Neuronal stem cell (in vitro differentiated cells): ENCODE measurements at regions not wholly inside any gene's neighbourhood (a gene's known extent, or its start where the extent isn't known, plus 50 kb on each side); places are given as distances from the start of the nearest gene placed in this dataset.

ENCODE experiments used
- DNase-seq: peaks from one replicate; pipeline ENCODE4 v3.0.0-alpha.2; 2013; ENCODE audit warnings: low spot score
- H2AFZ ChIP-seq: one replicate; pipeline ENCODE4 v1.6.1; 2013; ENCODE audit warnings: mild to moderate bottlenecking, low read length, inconsistent platforms
- H2AK5ac ChIP-seq: 2 replicates; pipeline ENCODE4 v1.6.1; 2013; ENCODE audit warnings: low read depth, mild to moderate bottlenecking, inconsistent platforms, low read length, moderate library complexity, mixed read lengths
- H2BK120ac ChIP-seq: 2 replicates; pipeline ENCODE4 v1.6.1; 2013; ENCODE audit warnings: low read depth, mild to moderate bottlenecking, inconsistent platforms, low read length, moderate library complexity, mixed read lengths
- H2BK12ac ChIP-seq: one replicate; pipeline ENCODE4 v1.6.1; 2013; ENCODE audit warnings: low read length, inconsistent platforms
- H2BK15ac ChIP-seq: 2 replicates; pipeline ENCODE4 v1.6.1; 2013; ENCODE audit warnings: mild to moderate bottlenecking, low read length, inconsistent platforms, mixed read lengths
- H2BK5ac ChIP-seq: one replicate; pipeline ENCODE4 v1.6.1; 2013; ENCODE audit warnings: inconsistent platforms, mild to moderate bottlenecking, low read length, moderate library complexity
- H3K14ac ChIP-seq: one replicate; pipeline ENCODE4 v1.6.1; 2013; ENCODE audit warnings: low read length, inconsistent platforms
- H3K18ac ChIP-seq: 2 replicates; pipeline ENCODE4 v1.6.1; 2013; ENCODE audit warnings: low read length, inconsistent platforms
- H3K23ac ChIP-seq: 2 replicates; pipeline ENCODE4 v1.6.1; 2013; ENCODE audit warnings: low read depth, mild to moderate bottlenecking, mixed read lengths, low read length, inconsistent platforms; ENCODE audit not compliant: poor library complexity
- H3K27ac ChIP-seq: replicated peaks from 3 replicates; pipeline ENCODE4 v1.5.1; 2013; ENCODE audit warnings: low read length, inconsistent platforms
- H3K27me3 ChIP-seq, 3 experiments: 2 replicates each; pipeline ENCODE4 v1.6.1; 2013; ENCODE audit warnings: low read length in 3 of 3, mild to moderate bottlenecking in 2 of 3, inconsistent platforms in 1 of 3, low read depth in 1 of 3, mixed read lengths in 1 of 3, moderate library complexity in 1 of 3; ENCODE audit not compliant: control insufficient read depth in 3 of 3, insufficient read depth in 3 of 3
- H3K36me3 ChIP-seq, 2 donors: replicated peaks in 1 of 2; 2 replicates each; pipeline ENCODE4 v1.6.1; 2013; ENCODE audit warnings: low read length in 2 of 2; ENCODE audit not compliant: control insufficient read depth in 2 of 2, insufficient read depth in 2 of 2
- H3K4ac ChIP-seq: 2 replicates; pipeline ENCODE4 v1.6.1; 2013; ENCODE audit warnings: inconsistent platforms, mild to moderate bottlenecking, low read length, moderate library complexity
- H3K4me1 ChIP-seq, 2 donors: 1 replicate in 1 of 2; 2 replicates in 1 of 2; pipeline ENCODE4 v1.6.1; 2013; ENCODE audit warnings: low read length in 2 of 2, low read depth in 1 of 2; ENCODE audit not compliant: control insufficient read depth in 2 of 2, insufficient read depth in 1 of 2
- H3K4me2 ChIP-seq: one replicate; pipeline ENCODE4 v1.6.1; 2013; ENCODE audit warnings: mild to moderate bottlenecking, low read length, inconsistent platforms; ENCODE audit not compliant: insufficient read depth, poor library complexity, severe bottlenecking
- H3K4me3 ChIP-seq, 2 donors: 2 replicates each; pipeline ENCODE4 v1.5.1; 2013; ENCODE audit warnings: low read length in 2 of 2, mild to moderate bottlenecking in 2 of 2, inconsistent platforms in 1 of 2, moderate library complexity in 1 of 2
- H3K79me1 ChIP-seq: one replicate; pipeline ENCODE4 v1.6.1; 2013; ENCODE audit warnings: low read depth, mild to moderate bottlenecking, inconsistent platforms, low read length, moderate library complexity
- H3K9ac ChIP-seq: one replicate; pipeline ENCODE4 v1.6.1; 2013; ENCODE audit warnings: mild to moderate bottlenecking, low read depth, low read length, inconsistent platforms; ENCODE audit not compliant: poor library complexity
- H3K9me3 ChIP-seq, 2 donors: replicated peaks in 1 of 2; 2 replicates each; pipeline versions ENCODE3 to v1.6.1; 2013; ENCODE audit warnings: low read length in 2 of 2, mild to moderate bottlenecking in 2 of 2, inconsistent platforms in 1 of 2, low read depth in 1 of 2, mixed read lengths in 1 of 2, moderate library complexity in 1 of 2; ENCODE audit not compliant: control insufficient read depth in 2 of 2, insufficient read depth in 1 of 2
- H4K8ac ChIP-seq: one replicate; pipeline ENCODE4 v1.6.1; 2013; ENCODE audit warnings: low read depth, mild to moderate bottlenecking, inconsistent platforms, low read length, moderate library complexity
- H4K91ac ChIP-seq: one replicate; pipeline ENCODE4 v1.6.1; 2013; ENCODE audit warnings: low read length, low read depth, mild to moderate bottlenecking, inconsistent platforms; ENCODE audit not compliant: poor library complexity
- WGBS, 2 donors: extraction: QIAGEN DNeasy Blood & Tissue Kit; methylation state at CpG; one replicate each; pipeline ENCODE4 v1.1.7; 2013; ENCODE audit warnings: missing lambda C conversion rate in 2 of 2, mixed read lengths in 1 of 2; ENCODE audit not compliant: insufficient read length in 2 of 2, insufficient replicate concordance in 1 of 2; ENCODE audit errors: extremely low coverage in 2 of 2; 5-methylcytosine and 5-hydroxymethylcytosine counted together

DNA sequence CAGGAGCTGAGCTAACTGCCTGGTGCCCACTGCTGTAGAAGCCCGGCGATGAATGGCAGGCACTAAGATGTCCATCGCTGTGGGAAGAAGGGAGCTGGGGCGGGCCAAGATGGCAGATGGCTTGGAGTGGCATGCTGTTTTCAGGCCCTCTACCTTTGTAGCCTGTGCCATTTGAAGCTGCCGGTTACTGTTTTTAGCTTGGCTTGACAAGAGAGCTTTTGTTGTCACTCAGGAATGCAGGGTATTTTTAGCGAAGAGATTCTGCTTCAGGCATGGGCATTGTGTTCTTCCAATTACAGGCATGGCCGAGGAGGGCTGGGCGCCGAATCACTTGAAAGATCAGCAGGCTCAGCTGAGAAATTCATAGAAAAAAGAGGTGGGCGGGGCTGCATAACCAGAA lies 348.7 kb downstream of the RPS6KC1 start:
- Histone ChIP-seq H3K79me1 (no peaks in the 10 kb centered on the region), H3K9ac (no peak overlapping the region), H2BK120ac (peak overlapping the region; percentile 89), H3K23ac (no peak overlapping the region), H2AFZ (peak overlapping the region; percentile 75), H3K27me3 (no peaks in the 10 kb centered on the region), H3K27ac (peak overlapping the region; percentile 90), H2BK15ac (no peak overlapping the region), H3K4me2 (no peak overlapping the region), H4K91ac (no peak overlapping the region), H3K36me3 (no peaks in the 10 kb centered on the region), H2BK5ac (peak overlapping the region; percentile 63), H3K4me3 (no peak overlapping the region), H4K8ac (peak overlapping the region; percentile 29), H3K9me3 (no peaks in the 10 kb centered on the region), H2BK12ac (no peak overlapping the region), H3K18ac (peak overlapping the region; percentile 81), H3K4me1 (peaks cover 5 to 11% of the 10 kb centered on the region in 2 donors), H3K4ac (no peak overlapping the region), H2AK5ac (no peak overlapping the region), H3K14ac (no peak overlapping the region)
- WGBS, 2 donors = no CpG with 5 or more reads among the region's 10 CpGs
- peak; percentile 70 for DNase-seq

DNA sequence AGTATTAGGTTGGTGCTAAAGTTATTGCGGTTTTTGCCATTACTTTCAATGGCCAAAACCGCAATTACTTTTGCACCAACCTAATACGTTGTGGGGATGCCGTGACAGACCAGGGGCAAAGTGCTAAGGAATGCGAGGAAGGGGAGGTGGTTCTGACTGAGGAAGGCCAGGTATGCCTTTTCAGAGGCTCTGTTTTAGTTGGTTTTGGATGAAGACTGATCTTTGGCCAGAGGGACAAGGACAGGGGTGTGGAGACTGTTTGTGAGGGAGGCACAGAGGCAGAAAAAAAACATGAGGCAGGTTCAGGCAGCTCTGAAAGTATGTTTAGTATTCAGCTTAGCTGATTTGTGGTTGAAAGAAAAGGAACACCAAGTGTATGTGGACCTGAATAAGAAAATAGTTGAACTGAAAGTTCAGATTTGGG lies 358.2 kb downstream of the RPS6KC1 start:
- Histone ChIP-seq H3K36me3 (no peaks in the 10 kb centered on the region), H2BK15ac (no peak overlapping the region), H3K4me3 (no peak overlapping the region), H3K14ac (no peak overlapping the region), H3K4ac (no peak overlapping the region), H2BK12ac (no peak overlapping the region), H3K9me3 (peaks cover 0 to 2% of the 10 kb centered on the region in 2 donors), H3K27me3 (peaks cover 0 to 4% (median 0%) of the 10 kb centered on the region in 3 experiments), H3K27ac (no peak overlapping the region), H2BK5ac (no peak overlapping the region), H2AFZ (no peak overlapping the region), H3K4me2 (no peak overlapping the region), H3K23ac (no peak overlapping the region), H3K79me1 (no peaks in the 10 kb centered on the region), H4K8ac (peak overlapping the region; percentile 19), H3K4me1 (peaks cover 0 to 5% of the 10 kb centered on the region in 2 donors), H3K9ac (no peak overlapping the region), H2BK120ac (no peak overlapping the region), H2AK5ac (no peak overlapping the region), H3K18ac (no peak overlapping the region), H4K91ac (no peak overlapping the region)
- DNase-seq = no peak
- WGBS, 2 donors = no CpG with 5 or more reads among the region's 5 CpGs

DNA sequence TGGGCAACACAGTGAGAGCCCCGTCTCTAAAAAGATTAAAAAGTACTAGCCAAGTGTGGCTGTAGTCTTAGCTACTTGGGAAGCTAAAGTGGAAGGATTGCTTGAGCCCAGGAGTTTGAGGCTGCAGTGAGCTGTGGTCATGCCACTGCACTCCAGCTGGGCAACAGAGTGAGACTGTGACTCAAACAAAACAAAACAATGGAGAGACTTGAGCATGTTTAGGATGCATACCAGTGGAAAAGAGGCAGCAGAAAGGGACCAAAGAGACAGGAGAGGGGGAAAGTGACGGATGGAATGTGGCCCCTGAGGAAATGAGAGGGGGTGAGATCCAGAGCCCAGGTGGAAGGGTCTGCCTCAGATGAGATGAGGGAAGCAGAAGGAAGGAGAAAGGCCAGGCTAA lies 358.9 kb downstream of the RPS6KC1 start:
- H3K9ac ChIP-seq = no peak overlapping the region
- no peak overlapping the region for H2AK5ac ChIP-seq
- H4K91ac ChIP-seq = no peak overlapping the region
- peaks cover 0 to 2% of the 10 kb centered on the region in 2 donors for H3K9me3 ChIP-seq
- H2BK15ac ChIP-seq = no peak overlapping the region
- H3K18ac ChIP-seq = peak overlapping the region; percentile 20
- H3K4me3 ChIP-seq = no peak overlapping the region
- no peaks in the 10 kb centered on the region for H3K79me1 ChIP-seq
- H4K8ac ChIP-seq = no peak overlapping the region
- no peak for DNase-seq
- peaks cover 0 to 3% of the 10 kb centered on the region in 2 donors for H3K4me1 ChIP-seq
- WGBS, 2 donors = no CpG with 5 or more reads among the region's 2 CpGs
- H3K4ac ChIP-seq = no peak overlapping the region
- H3K4me2 ChIP-seq = no peak overlapping the region
- H3K27ac ChIP-seq = no peak overlapping the region
- H2BK5ac ChIP-seq = no peak overlapping the region
- H3K27me3 ChIP-seq = peaks cover 0 to 4% (median 0%) of the 10 kb centered on the region in 3 experiments
- H3K23ac ChIP-seq = no peak overlapping the region
- H2AFZ ChIP-seq = no peak overlapping the region
- H3K14ac ChIP-seq = no peak overlapping the region
- no peak overlapping the region for H2BK12ac ChIP-seq
- H2BK120ac ChIP-seq = no peak overlapping the region
- H3K36me3 ChIP-seq = no peaks in the 10 kb centered on the region

DNA sequence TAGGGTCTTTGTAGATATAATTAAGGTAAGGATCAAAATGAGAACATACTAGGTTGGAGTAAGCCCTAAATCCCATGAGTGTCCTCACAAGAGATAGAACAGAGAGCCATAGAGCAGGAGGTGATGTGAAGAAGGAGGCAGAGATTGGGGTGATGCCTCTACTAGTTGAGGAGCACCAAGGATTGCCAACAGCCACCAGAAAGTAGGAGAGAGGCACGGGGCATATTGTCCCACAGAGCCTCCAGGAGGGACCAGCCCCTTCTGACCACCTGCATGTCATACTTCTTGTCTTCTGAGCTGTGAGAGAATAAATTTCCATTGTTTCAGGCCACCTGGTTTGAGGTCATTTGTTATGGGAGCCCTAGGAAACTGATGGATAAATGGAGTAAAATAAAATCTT lies 363.3 kb downstream of the RPS6KC1 start:
- H3K9ac ChIP-seq = no peak overlapping the region
- peaks cover 0 to 2% of the 10 kb centered on the region in 2 donors for H3K9me3 ChIP-seq
- no peak overlapping the region for H3K4me3 ChIP-seq
- no peak overlapping the region for H2BK5ac ChIP-seq
- no peaks in the 10 kb centered on the region for H3K79me1 ChIP-seq
- H3K27ac ChIP-seq = no peak overlapping the region
- no CpG with 5 or more reads among the region's 1 CpG for WGBS, 2 donors
- no peak overlapping the region for H2BK12ac ChIP-seq
- no peak overlapping the region for H2AK5ac ChIP-seq
- H4K8ac ChIP-seq = no peak overlapping the region
- H4K91ac ChIP-seq = no peak overlapping the region
- peaks cover 0 to 3% of the 10 kb centered on the region in 2 donors for H3K4me1 ChIP-seq
- peaks cover 0 to 4% (median 0%) of the 10 kb centered on the region in 3 experiments for H3K27me3 ChIP-seq
- no peak overlapping the region for H2AFZ ChIP-seq
- H3K18ac ChIP-seq = no peak overlapping the region
- H3K14ac ChIP-seq = no peak overlapping the region
- no peak for DNase-seq
- H3K4me2 ChIP-seq = no peak overlapping the region
- H2BK15ac ChIP-seq = no peak overlapping the region
- H3K4ac ChIP-seq = no peak overlapping the region
- H3K23ac ChIP-seq = no peak overlapping the region
- H3K36me3 ChIP-seq = no peaks in the 10 kb centered on the region
- no peak overlapping the region for H2BK120ac ChIP-seq
